Neural cell (in vitro differentiated cells): ENCODE measurements at regions not wholly inside any gene's neighbourhood (a gene's known extent, or its start where the extent isn't known, plus 50 kb on each side); places are given as distances from the start of the nearest gene placed in this dataset.

ENCODE experiments used
- H2AFZ ChIP-seq: fragments of 200-600, 300-800 bp; sonication (generic), shearing (Covaris generic); 2 replicates; pipeline ENCODE4 v1.6.0; 2014; ENCODE audit warnings: low read depth, mild to moderate bottlenecking, antibody characterized with exemption, low read length, moderate library complexity
- H3F3A ChIP-seq: fragments of 200-600 bp; shearing (Covaris generic); 2 replicates; pipeline ENCODE4 v1.6.1; 2016; ENCODE audit warnings: mild to moderate bottlenecking, moderate library complexity, mixed read lengths, antibody characterized with exemption, low read length; ENCODE audit not compliant: insufficient read depth, poor library complexity, severe bottlenecking
- H3K27ac ChIP-seq: fragments of 200-600, 300-800 bp; sonication (generic), shearing (Covaris generic); 2 replicates; pipeline ENCODE4 v1.5.1; 2014; ENCODE audit warnings: mild to moderate bottlenecking, low read length, moderate library complexity
- H3K27me3 ChIP-seq: fragments of 300-800, 200-600 bp; sonication (generic), shearing (Covaris generic); 2 replicates; pipeline ENCODE4 v1.6.0; 2014; ENCODE audit warnings: mild to moderate bottlenecking, low read depth, low read length, moderate library complexity; ENCODE audit not compliant: insufficient read depth
- H3K36me3 ChIP-seq: fragments of 300-800, 200-600 bp; sonication (generic), shearing (Covaris generic); 2 replicates; pipeline ENCODE4 v1.5.1; 2014; ENCODE audit warnings: mild to moderate bottlenecking, antibody characterized with exemption, low read length, moderate library complexity; ENCODE audit not compliant: insufficient read depth
- H3K4me2 ChIP-seq: fragments of 300-800, 200-600 bp; sonication (generic), shearing (Covaris generic); 2 replicates; pipeline ENCODE4 v1.6.0; 2014; ENCODE audit warnings: mild to moderate bottlenecking, low read length
- H3K4me3 ChIP-seq: fragments of 300-800, 200-600 bp; sonication (generic), shearing (Covaris generic); 2 replicates; pipeline ENCODE4 v1.5.1; 2014; ENCODE audit warnings: mild to moderate bottlenecking, low read length, moderate library complexity
- H3K79me2 ChIP-seq: fragments of 200-600 bp; shearing (Covaris generic); replicated peaks from 2 replicates; pipeline ENCODE4 v1.6.0; 2014; ENCODE audit warnings: mild to moderate bottlenecking, low read length, moderate library complexity; ENCODE audit not compliant: insufficient read depth
- H3K9ac ChIP-seq: fragments of 300-800, 200-600 bp; sonication (generic), shearing (Covaris generic); 2 replicates; pipeline ENCODE4 v1.6.1; 2016; ENCODE audit warnings: mild to moderate bottlenecking, low read length, mixed read lengths
- H3K9me2 ChIP-seq: fragments of 200-600 bp; shearing (Covaris generic); 2 replicates; pipeline ENCODE4 v1.6.1; 2016; ENCODE audit warnings: mild to moderate bottlenecking, low read length, mixed read lengths; ENCODE audit not compliant: insufficient read depth
- H3K9me3 ChIP-seq: fragments of 200-600, 300-800 bp; sonication (generic), shearing (Covaris generic); 2 replicates; pipeline ENCODE4 v1.6.1; 2016; ENCODE audit warnings: mild to moderate bottlenecking, mixed run types, low read length, moderate library complexity, mixed read lengths
- H4K20me1 ChIP-seq: fragments of 200-600 bp; shearing (Covaris generic); 2 replicates; pipeline ENCODE4 v1.6.1; 2016; ENCODE audit warnings: mild to moderate bottlenecking, mixed run types; ENCODE audit not compliant: insufficient read depth
- CTCF ChIP-seq: fragments of 450-650 bp; IDR thresholded peaks from 2 replicates; pipeline ENCODE4 v1.5.1; 2014; ENCODE audit warnings: antibody characterized with exemption, mild to moderate bottlenecking, moderate library complexity; ENCODE audit not compliant: poor library complexity, severe bottlenecking
- EP300 ChIP-seq: fragments of 450-650 bp; conservative IDR thresholded peaks from 2 replicates; pipeline ENCODE4 v1.6.1; 2014; ENCODE audit warnings: antibody characterized with exemption, mild to moderate bottlenecking, moderate library complexity; ENCODE audit not compliant: poor library complexity, severe bottlenecking
- EZH2 ChIP-seq: fragments of 200-600, 300-800 bp; shearing (Covaris generic), sonication (generic); IDR thresholded peaks from 2 replicates; pipeline ENCODE4 v1.6.1; 2014; ENCODE audit warnings: antibody characterized with exemption, low read length, borderline replicate concordance, mild to moderate bottlenecking; ENCODE audit not compliant: insufficient read depth, poor library complexity, severe bottlenecking
- MXI1 ChIP-seq: fragments of 450-650 bp; conservative IDR thresholded peaks from 2 replicates; pipeline ENCODE4 v1.6.1; 2014; ENCODE audit warnings: antibody characterized with exemption, mild to moderate bottlenecking; ENCODE audit not compliant: poor library complexity, severe bottlenecking
- POLR2AphosphoS5 ChIP-seq: IDR thresholded peaks from 2 replicates; pipeline ENCODE4 v1.6.1; 2012
- RAD21 ChIP-seq: fragments of 450-650 bp; conservative IDR thresholded peaks from 2 replicates; pipeline ENCODE4 v1.6.1; 2014; ENCODE audit warnings: antibody characterized with exemption, mild to moderate bottlenecking, moderate library complexity
- REST ChIP-seq: IDR thresholded peaks from 2 replicates; pipeline ENCODE4 v1.6.1; 2012; ENCODE audit warnings: borderline replicate concordance
- SMC3 ChIP-seq: fragments of 450-650 bp; conservative IDR thresholded peaks from 2 replicates; pipeline ENCODE4 v1.6.1; 2014; ENCODE audit warnings: antibody characterized with exemption, mild to moderate bottlenecking, moderate library complexity; ENCODE audit not compliant: poor library complexity
- TAF1 ChIP-seq: IDR thresholded peaks from 2 replicates; pipeline ENCODE4 v1.6.1; 2012; ENCODE audit warnings: low read depth

GRCh38 chr10:105352827-105353226, 711.7 kb downstream of the SORCS3 start:
- TF ChIP-seq POLR2AphosphoS5 (no peak), EP300 (no peak), SMC3 (no peak)
- Histone ChIP-seq H3K9ac (no peak overlapping the region), H3K4me3 (no peak overlapping the region), H3K4me2 (no peak overlapping the region), H3K79me2 (no peaks in the 10 kb centered on the region), H3K9me2 (no peaks in the 10 kb centered on the region), H4K20me1 (no peaks in the 10 kb centered on the region), H3F3A (no peaks in the 10 kb centered on the region), H3K27ac (no peak overlapping the region), H2AFZ (no peak overlapping the region), H3K9me3 (no peaks in the 10 kb centered on the region), H3K36me3 (no peaks in the 10 kb centered on the region), H3K27me3 (no peaks in the 10 kb centered on the region)

DNA sequence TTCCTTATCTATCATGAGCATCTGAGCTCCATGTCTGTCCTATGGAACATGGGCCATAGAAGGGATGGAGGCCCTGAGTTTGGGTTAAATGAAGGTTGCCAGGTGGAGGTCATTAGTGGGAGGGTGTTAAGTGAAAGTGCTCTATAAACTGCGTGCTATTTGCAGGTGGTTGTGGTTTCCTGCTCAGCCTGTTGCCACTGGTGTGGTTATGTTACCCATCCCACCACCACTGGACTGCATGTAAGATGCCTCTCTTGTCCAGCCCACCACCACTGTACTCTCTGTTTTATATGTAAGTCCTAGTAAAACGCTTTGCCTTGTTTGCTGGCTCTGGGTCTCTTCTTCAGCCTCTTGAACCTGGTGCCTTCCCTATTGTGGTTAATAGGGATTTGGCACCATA, 711.2 kb downstream of the SORCS3 start:
- no peaks in the 10 kb centered on the region for H3K27me3 ChIP-seq
- no peak overlapping the region for H2AFZ ChIP-seq
- no peaks in the 10 kb centered on the region for H3K79me2 ChIP-seq
- no peaks in the 10 kb centered on the region for H3K9me3 ChIP-seq
- no peaks in the 10 kb centered on the region for H4K20me1 ChIP-seq
- no peaks in the 10 kb centered on the region for H3F3A ChIP-seq
- H3K27ac ChIP-seq, result no peak overlapping the region
- H3K4me2 ChIP-seq, result no peak overlapping the region
- H3K9me2 ChIP-seq, result no peaks in the 10 kb centered on the region
- TF ChIP-seq EZH2 (no peak), CTCF (no peak), SMC3 (no peak), TAF1 (no peak), POLR2AphosphoS5 (no peak), EP300 (no peak), REST (no peak), MXI1 (no peak), RAD21 (no peak)
- no peak overlapping the region for H3K4me3 ChIP-seq
- no peak overlapping the region for H3K9ac ChIP-seq
- no peaks in the 10 kb centered on the region for H3K36me3 ChIP-seq

DNA sequence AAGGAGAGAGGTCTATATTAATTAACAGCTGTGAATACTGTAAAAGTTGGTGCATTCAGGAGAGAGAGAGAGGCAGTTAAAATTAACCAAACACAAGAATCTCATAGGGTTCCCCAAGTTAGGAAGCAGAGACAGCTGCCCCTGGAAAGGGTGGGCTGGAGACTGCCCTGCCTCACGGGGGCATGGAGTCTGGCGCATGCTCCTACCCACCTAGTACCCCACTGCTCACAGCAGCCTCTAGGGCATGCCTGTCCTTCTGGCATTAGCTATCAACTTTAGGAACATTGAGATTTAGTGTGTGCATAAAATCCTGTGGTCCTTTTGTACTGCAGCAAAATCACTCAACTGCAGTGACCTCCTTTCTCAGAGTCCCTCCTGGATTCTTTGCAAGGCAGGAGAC, 710.1 kb downstream of the SORCS3 start:
- no peak for TF ChIP-seq CTCF
- TF ChIP-seq MXI1, result no peak
- no peak for TF ChIP-seq RAD21
- no peak for TF ChIP-seq POLR2AphosphoS5
- H3K4me3 ChIP-seq, result no peak overlapping the region
- no peak overlapping the region for H3K4me2 ChIP-seq
- no peak overlapping the region for H3K27ac ChIP-seq
- H4K20me1 ChIP-seq, result no peaks in the 10 kb centered on the region
- H3K9me3 ChIP-seq, result no peaks in the 10 kb centered on the region
- H2AFZ ChIP-seq, result no peak overlapping the region
- no peaks in the 10 kb centered on the region for H3K36me3 ChIP-seq
- no peaks in the 10 kb centered on the region for H3F3A ChIP-seq
- H3K79me2 ChIP-seq, result no peaks in the 10 kb centered on the region
- no peak overlapping the region for H3K9ac ChIP-seq
- H3K27me3 ChIP-seq, result no peaks in the 10 kb centered on the region
- no peaks in the 10 kb centered on the region for H3K9me2 ChIP-seq
